ENCODE measurements at regions not wholly inside any gene's neighbourhood (a gene's known extent, or its start where the extent isn't known, plus 50 kb on each side); places are given as distances from the start of the nearest gene placed in this dataset.
"Not testable (repeated sequence)": the region's sequence is repeated elsewhere in the genome, so short reads cannot be mapped to it uniquely, and the experiment has no call there.

DNA sequence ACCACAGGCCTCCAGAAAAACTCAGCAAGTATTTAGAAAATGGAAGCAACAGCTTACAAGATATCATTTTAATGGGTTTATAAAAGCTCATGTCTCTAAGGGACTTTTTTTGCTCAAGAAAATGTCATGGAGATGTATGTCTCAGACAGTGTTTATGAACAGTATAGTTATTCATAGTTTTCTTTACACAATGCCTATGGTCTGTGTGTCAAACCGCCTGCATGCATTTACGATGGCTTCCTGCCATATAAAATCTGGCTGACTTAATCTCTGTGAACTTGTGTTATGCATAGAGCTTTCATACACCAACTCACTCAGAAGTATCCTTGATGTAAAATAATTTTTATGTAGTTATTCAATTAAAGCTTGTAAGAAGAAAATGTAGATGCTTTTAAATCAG lies 1314.2 kb upstream of the LRRTM3 start:
- no peak for DNase-seq

DNA sequence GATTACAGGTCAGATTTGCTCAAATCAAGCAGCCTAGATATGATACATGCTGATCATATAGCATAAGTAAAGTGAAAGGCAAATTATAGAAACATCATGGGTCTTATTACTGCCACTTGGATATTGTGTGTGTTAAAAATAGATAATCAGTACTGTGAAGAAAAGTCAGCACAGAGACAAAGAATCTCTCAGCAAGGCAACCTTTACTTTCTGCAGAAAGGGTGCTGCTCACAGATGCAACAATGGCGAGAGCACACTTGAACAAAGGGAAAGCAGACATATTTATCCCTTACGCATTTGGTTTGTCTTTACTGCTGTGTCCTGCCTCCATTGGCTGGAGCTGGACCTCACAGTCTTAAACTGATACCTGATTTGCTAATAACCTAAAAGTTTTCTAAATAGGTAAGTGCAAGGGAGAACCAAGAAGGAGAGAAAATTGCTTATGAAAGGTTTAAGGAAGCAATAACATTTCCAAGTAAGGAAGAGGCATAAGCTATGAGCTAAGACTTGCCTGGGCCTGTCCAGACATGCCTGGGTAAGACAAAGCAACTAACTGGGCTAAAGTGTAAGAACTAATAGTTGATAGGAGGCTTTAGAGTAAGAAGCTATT lies 1310.8 kb upstream of the LRRTM3 start:
- DNase-seq = no peak

DNA sequence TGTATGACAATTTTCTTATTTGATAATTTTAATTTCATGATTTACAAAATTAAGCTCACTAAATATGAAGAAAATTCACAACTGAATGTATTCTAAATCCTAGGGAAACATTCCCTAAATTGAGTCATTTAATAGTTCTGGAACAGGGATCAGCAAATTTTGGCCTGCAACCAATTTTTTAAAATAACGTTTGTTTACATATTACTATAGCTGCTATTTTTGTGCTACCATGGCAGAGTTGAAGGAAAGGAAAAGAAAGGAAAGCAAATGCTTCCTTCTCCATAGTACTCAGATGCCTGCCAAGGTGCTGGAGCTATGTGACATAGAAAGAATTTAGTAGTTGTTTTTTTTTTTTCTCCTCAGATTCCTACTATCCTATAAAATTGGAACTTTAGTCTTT lies 1307.7 kb upstream of the LRRTM3 start:
- no peak for DNase-seq

DNA sequence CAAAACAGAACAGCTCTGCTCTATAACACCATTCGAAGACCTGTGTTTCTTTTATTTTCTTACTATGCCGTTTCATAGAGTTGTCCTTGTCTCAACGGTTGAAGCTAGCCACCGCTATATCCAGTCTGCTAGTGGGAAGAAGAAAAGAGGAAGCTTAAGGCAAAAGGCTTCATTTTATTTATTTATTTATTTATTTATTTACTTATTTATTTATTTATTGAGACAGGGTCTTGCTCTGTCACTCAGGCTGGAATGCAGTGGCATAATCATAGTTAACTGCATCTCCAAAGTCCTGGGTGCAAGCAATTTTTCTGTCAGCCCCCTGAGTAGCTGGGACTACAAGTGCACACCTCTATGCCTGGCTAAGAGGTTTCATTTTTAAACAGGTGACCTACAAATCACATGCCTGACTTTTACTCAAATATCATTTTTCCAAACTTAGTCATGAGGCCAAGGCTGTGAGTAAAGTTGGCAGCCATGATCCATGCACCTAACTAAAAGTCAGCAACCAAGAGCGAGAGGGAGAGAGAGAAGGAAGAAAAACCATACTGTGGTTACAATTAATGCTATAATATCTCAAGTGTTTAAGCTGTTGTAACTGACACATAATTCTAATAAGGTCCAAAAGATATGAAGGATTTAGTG lies 1305.3 kb upstream of the LRRTM3 start:
- no peak for DNase-seq

DNA sequence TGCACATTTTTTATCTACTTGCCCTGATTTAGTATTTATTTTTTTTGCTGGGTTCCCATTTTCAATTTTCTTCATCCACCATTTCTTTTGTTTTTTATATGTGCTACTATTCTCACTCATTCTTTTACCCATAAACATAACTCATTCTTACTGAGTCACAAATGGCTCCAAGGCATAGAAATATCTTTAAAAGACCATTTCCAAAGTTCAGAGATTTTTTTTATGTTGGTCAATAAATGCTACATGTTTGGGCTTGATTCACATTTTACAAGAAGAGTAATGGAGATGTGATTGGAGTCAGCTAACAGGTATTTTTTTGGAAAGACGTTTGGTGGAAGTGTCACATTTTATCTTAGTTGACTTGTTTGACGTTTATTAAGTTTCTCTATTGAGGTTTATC lies 1303.2 kb upstream of the LRRTM3 start:
- no peak for DNase-seq

DNA sequence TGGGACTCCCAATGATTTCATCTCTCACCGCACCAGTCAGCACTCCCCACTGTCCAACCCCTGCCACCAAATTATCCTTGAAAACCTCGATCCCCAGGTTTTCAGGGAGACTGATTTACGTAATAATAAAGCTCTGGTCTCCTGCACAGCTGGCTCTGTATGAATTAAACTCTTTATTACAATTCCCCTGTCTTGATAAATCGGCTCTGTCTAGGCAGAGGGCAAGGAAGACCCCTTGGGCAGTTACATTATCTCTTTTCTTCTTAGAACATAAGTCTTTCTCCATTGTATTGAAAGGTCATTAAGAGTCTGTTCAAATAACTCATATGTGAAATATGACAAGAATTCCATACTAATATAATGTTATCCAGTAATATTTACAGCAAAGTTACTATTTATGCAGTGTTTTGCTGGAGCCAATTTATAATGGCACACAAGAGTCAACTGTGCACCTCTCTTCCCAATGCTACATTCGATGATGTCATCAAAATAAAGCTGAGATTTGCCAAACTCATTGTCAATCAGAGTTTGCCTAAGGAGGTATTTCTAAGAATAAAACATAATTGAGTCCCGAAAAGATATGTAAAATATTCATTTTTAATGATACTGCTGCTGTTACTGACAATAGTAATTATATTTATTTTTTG lies 1297.2 kb upstream of the LRRTM3 start:
- DNase-seq = no peak

DNA sequence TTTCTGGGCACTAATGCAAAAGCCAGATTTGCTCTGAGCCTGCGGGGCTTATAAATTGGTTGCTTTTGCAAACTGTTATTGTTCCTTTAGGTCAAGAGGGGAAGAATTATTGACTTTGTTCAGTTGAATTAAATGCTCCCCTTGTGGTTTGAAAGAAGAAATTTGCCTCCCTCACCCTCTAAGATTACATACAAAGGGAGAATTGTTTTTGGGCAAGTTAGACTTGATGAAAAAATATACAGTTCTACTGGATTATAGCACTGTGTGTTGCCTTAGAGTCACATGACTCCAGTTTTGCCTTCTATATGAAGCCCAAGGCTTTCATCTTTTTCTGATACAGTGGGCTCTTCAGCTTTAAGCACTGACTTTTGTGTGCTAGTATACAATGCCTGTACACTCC lies 1265.8 kb upstream of the LRRTM3 start:
- no peak for DNase-seq

DNA sequence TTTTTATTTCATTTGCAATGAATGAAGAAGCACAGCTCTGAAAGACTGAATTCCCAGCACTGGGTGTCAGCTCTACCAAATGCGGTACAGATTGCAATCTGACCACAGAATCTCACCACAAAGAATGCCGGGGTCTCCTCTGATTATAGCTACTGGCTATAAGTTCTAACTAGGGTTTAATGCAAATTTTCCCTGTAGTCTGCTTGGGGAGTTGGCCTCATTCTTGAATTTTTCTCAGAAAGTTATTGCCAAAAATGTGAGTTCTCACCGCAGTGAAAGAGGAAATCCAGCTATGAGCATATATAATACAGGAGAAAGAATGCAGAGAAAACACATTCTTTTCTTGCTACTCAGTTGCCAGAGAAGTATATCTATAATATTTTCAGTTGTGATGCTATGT lies 1255.7 kb upstream of the LRRTM3 start:
- no peak for DNase-seq

DNA sequence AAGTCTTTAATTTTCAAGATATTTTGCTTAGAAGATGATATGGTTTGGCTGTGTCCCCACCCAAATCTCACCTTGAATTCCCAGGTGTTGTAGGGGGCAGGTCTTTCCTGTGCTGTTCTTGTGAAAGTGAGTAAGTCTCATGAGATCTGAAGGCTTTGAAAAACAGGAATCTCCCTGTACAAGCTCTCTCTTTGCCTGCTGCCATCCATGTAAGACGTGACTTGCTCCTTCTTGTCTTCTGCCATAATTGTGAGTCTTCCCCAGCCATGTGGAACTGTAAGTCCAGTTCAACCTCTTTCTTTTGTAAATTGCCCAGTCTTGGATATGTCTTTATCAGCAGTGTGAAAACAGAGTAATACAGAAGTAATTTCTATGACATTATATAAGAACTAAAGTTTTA lies 1255.2 kb upstream of the LRRTM3 start:
- not testable (repeated sequence) for DNase-seq

DNA sequence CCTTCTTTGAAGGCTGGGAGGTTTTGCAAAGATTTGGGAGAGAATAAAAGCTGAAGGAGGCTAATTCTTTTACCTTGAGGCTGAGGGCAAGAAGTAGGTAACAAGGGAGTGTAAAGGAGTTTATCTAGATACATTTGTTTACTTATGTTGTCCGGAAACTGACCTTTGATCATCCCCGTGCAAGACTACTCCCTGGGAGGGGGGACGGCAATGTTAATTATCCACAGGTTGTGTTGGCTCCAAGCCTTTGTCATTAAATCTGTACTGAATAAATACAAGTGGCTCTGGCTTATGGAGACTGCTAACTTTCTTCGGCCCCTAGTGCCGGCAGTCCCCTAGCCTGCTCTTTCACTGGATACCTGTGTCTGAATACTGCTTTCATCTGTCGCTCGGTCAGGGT lies 1250.6 kb upstream of the LRRTM3 start:
- DNase-seq = no peak

DNA sequence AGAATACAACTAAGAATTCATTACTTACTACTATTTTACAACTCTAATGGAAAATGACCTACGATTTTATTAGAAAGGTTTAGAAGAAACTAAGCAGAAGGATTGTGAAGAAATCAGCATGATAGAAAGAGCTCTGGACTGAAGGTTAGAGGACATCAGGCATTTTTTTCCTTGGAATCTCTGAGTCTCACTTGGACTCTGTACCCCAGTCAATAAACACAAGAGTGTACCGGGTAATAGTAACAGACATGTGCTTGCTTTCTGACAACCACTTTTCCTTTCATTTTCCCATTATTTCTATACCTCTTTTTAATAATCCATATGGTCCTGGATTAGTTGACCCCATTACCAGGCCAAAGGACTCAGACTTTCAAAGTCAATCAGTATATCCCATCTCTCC lies 1240.9 kb upstream of the LRRTM3 start:
- no peak for DNase-seq

DNA sequence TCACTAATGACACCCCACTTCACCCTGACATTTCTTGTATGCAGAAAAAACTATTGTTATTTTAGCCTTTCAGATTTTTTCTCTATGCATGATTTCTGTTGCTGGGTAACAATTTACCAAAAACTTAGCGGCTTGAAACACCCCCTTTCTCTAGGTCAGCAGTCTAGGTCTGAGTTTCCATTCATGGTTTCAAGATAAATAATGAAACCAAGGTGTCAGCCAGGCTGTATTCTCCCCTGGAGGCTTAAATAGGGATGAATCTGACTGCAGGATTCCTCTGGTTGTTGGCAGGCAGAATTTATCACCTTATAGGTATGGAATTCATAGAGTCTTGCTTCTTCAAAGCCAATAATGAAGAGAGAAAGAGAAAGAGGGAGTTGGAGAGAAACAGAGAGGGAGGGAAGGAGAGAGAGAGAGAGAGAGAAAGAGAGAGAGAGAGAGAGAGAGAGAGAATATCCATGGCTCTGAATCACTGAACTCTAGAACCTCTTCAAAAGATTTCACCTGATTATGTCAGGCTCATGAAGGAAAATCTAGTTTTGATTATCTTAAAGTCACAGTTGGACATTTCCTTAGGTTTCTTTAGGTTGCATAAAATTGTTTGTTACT lies 1224.6 kb upstream of the LRRTM3 start:
- DNase-seq = no peak

DNA sequence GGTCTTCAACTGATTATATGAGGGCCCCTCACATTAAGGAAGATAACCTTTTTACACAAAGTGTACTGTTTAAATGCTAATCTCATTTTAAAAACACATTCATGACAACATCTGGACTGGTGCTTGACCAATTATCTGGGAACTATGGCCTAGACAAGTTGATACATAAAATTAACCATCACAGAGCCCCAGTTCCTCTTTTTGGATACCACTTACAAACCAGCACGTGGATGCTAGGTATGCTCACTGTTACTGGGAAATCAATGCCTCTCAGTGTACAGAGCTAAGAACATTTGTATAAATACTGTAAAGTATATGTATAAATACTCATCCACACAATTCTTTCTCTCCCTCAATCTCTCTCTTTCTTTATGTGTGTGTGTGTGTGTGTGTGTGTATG lies 1217.8 kb upstream of the LRRTM3 start:
- no peak for DNase-seq

DNA sequence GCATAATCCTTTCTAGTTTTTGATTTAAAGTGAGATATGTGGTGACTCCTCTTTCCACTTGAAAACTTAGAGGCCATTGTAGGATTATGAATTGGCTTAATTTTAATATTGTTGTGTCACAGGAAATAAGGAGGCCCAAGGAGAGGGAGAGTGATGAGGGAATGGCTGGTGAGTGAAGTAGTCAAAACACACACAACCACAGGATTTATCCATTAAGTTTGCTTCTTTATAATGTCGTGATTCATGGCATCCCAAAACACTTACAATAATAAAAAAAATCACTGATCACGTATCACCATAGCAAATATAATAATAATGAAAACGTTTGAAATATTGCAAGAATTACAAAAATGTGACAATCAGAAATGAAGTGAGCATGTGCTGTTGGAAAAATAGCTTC lies 1215.5 kb upstream of the LRRTM3 start:
- no peak for DNase-seq

DNA sequence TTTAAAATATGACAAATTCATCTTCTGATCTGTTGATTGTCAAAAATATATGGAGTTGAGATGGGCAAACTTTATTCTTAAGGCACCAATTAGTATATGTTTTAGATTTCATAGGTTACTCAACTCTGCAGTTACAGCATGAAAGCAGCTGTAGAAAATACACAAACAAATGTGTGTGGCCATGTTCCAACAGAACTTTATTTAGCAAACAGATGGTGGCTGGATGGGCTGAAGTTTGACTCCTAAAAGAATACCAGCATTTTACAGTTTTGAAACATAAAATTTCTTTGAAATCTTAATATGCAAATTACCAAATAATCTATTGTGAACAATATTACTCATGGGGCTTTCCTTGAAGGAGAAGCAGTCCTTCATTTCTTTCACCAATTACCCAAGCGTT lies 1206.0 kb upstream of the LRRTM3 start:
- no peak for DNase-seq

DNA sequence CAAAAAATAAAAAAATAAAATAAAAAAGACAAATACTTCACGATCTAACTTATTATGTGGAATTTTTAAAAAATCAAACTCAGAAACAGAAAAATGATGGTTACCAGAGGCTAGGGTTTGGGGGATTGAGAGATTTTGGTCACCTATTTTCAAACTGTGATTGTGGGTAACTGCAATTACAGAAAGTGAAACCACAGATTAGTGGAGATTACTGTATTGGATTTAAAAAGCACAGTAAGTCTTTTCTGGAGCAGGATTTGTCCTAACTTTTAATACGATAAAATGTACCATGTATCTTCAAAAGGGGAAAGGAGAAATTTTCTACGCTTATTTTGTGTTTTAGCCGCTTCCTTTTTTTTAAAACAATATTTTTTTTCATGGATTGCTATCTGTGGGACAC lies 1204.9 kb upstream of the LRRTM3 start:
- DNase-seq = no peak

DNA sequence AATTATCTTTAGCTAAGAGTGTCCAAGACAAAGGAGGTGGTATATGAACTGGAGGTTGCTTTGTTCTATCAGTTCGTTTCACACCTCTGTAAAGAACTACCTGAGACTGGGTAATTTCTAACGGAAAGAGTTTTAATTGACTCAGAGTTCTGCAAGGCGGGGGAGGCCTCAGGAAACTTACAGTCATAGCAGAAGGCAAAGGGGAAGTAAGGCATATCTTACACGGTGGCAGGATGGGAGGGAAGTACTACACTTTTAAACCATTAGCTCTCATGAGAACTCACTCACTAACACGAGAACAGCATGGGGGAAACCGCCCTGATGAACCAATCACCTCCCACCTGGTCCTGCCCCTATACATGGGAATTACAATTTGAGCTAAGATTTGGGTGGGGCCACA lies 1202.3 kb upstream of the LRRTM3 start:
- DNase-seq = no peak

DNA sequence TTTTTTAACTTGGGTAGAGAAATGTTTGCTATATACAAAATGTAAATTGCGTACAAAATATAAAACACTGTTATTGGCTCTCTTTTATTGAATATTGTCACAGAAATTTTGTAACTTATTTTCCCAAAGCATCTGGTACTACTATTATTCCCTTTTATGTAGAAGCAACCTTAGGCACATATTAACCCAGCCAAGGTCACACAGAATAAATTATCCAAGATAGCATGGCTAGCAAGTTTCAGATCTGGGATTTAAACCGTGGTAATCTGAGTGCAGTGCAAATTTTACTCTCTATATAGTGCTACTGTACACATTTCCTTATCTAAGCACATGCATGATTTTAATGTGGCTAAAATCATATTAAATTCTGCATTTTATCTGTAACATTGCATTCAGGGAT lies 1190.5 kb upstream of the LRRTM3 start:
- no peak for DNase-seq

DNA sequence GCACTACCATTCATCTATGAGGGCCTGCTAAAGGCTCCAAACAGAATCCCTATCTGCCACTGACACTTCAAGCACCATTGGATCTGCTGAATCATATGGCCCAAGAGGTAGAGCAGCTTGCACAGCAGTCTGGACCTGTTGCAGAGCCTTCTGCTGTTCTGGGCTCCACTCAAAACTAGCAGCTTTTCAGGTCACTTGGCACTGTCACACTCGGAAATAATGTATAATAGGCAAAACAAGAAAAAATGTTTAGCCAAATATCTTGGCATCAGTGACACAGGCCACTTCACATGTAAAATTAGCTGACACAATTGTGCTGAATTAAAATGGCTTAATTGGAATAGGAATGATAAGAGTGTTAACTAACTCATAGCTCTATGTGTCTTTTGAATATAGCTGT lies 1182.9 kb upstream of the LRRTM3 start:
- DNase-seq = no peak

DNA sequence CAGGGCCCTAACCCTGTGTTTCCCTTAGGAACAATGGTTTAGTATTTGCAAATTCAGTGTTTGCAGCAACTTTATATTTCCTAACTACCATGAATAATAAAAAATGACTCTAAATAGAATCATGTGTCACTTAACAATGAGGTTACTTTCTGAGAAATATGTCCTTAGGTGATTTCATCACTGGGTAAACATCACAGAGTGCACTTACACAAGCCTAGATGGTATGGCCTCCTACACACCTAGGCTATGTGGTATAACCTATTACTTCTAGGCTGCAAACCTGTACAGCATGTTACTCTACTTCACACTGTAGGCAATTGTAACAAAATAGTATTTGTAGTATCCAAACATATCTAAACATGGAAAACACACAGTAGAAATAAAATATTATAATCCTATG lies 1174.6 kb upstream of the LRRTM3 start:
- no peak for DNase-seq

DNA sequence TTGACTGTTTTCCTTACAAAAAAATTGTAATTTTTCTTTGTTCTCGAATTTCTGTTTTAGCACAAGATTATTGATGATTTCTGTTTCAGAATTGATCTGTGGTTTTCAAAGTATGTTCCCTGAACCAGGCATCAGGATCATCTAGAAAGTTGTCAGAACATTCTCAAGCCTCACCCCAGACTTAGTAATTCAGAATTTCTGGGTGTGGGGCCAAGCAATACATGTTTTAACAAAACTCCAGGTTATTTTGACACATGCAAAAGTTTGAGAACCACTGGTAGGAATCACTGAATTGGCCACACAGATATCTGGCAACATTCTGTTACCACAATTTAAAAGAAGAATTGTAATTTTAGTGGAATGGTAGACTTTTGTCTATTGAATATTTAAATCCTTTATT lies 1173.9 kb upstream of the LRRTM3 start:
- no peak for DNase-seq

DNA sequence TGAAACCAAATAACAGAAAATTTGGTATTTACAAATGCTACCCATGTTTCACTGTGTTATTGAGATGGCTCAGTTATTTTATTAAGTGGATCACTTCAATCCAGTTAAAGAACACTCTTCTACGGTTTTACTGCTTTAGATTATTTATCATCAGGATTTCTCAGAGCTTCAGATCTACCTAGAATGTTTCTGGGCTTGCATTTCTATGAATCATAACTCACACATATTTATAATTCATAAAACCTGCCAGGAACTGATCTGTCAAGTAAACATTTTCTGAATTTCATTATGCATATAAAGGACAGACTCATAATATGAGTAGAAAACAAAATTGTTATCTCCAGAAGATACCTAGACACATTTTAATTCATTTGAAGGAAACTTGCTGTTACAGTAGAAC lies 1172.3 kb upstream of the LRRTM3 start:
- DNase-seq = no peak

DNA sequence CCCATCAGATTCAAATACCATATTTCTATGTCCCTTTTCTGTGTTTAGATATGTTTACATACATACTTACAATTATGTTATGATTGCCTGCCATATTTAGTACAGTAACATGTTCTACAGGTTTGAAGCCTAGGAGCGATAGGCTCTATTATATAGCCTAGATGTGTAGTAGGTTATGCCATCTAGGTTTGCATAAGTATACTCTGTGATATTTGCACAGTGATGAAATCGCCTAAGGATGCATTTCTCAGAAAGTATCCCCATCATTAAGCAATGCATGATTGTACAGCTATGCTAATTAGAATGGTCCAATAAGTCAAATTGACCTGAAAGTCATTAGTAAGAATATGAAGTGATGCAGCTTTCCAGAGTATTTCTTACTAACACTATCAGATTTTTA lies 1171.7 kb upstream of the LRRTM3 start:
- DNase-seq = no peak

DNA sequence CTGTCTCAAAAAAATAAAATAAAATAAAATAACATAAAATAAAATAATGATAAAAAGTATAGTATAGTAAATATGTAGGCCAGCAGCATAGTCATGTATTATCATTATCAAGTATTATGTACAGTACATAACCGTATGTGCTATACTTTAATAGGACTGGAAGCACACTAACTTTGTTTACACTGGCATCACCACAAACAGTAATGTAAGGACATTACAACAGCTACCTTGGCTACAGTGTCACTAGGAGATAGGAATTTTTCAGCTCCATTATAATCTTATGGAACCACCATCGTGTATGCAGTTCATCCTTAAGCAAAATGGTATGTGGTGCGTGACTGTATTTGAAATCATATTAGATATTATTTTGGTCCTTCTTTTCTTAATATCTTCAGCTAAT lies 1163.5 kb upstream of the LRRTM3 start:
- no peak for DNase-seq

Data from NK-92 treated with Interleukin-12 subunit alpha and Interleukin-12 subunit beta, amount 100 ng/mL, for 24 hours (cell line).